ENCODE measurements at regions not wholly inside any gene's neighbourhood (a gene's known extent, or its start where the extent isn't known, plus 50 kb on each side); places are given as distances from the start of the nearest gene placed in this dataset.

DNA sequence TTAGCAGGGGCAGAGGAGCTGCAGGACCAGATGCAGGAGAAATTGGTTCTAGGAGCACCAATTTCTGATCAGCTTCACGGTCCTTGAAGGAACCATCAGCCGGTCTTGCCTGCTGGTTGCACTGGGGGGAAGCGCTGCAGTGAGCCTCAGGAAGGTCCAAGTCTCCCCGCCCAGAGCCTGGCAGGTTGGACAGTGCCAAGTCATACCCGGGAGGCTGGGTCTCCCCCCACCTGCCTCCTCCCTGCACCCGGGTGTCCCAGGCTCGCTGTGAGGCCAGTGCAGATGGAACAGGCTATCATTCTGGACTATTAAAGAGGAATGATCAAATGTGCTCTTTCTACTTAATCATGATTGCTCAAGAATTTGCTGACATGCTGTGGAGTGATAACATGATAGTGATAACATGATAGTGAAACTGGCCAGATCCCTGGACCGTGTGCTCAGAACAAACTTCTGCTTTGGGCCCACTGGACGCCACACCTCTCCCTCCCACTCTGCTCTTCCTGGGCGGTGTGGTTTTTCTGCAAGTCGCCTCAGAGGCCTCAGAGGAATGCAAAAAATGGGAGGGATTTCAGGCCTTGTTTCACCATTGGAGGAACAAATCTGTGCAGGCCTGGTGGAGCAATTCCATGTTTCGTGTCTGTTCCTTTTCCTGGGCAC lies 236.0 kb downstream of the IRF8 start:
- in situ Hi-C loops (cut with HindIII; ENCODE audit: low sequenced_read_pairs) = no loop called here

DNA sequence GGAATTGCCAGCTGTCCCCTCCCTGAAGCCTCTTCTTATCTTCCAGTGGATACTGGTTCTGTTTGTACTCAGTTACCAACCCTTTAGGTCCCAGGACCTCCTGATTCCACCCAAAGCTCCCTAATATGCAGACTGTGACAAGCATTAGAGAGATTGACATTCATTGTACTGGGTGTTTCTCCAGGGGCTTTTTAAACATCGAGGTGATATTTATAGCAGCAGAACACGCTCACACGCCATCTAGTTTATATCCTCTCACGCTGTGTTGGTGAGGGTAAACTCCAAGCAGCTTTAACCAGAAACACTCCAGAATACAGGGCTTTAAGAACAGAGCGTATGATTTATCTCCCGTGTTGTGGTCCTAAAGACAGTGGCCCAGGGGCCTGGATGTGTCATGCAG lies 238.4 kb downstream of the IRF8 start:
- in situ Hi-C loops (cut with HindIII; ENCODE audit: low sequenced_read_pairs) = no loop called here

DNA sequence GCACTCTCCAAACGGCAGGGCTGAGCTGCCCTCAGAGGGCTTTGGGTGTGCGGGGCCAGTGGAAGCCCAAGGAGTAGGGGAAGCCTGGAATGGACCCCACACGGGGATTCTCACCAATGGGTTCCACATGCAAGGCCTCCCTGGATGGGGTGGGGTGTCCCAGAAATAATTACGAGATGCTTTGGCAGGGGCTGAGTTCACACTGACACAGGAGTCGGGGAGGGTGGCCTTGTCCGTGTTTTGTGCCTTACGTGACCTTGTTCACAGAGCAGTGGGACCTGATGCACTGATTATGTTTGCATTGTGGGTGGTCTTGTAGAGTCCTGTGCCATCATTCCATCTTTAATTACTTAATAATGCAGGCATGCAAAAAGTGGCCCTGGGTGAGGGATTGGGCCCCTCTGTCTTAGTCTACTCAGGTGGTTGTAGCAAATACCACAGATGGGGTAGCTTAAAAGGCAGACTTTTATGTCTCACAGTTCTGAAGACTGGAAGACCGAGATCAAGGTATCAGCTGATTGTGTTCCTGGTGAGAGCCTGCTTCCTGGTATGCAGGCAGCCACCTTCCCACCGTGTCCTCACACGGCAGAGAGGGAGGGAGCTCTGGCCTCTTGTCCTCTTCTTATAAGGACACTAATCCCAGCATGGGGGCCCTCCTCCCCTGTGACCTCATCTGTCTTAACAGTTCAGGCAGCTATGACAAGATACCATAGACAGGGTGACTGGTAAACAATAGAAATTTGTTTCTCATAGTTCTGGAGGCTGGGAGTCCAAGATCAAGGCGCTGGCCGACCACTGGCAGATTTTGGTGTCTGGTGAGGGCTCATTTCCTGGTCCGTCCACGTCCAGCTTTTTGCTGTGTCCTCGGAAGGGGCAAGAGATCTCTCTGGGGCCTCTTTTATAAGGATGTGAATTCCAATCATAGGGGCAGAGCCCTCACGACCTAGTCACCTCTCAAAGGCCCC lies 239.4 kb downstream of the IRF8 start:
- in situ Hi-C loops (cut with HindIII; ENCODE audit: low sequenced_read_pairs) = no loop called here

DNA sequence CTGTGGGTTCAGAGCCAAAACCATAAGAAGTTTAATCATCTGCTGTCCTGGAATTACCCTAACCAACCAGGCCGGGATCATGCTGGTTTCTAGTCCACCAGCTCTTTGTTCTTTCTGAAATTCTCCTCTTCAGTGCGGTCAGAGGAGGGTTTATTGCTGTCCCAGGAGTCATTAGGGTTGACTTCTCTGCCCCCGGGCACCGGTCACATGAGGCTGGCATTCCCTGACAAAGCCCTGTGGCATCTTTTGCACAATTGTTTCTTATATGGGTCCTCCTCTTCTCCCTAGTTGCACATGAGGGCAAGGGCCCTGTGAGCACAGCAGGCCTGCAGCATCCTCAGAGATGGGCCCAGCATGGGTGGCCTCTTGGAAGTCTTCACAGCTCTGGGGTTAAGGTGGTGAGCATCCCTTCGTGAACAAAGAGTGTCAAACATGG lies 243.9 kb downstream of the IRF8 start:
- in situ Hi-C loops (cut with HindIII; ENCODE audit: low sequenced_read_pairs) = no loop called here

DNA sequence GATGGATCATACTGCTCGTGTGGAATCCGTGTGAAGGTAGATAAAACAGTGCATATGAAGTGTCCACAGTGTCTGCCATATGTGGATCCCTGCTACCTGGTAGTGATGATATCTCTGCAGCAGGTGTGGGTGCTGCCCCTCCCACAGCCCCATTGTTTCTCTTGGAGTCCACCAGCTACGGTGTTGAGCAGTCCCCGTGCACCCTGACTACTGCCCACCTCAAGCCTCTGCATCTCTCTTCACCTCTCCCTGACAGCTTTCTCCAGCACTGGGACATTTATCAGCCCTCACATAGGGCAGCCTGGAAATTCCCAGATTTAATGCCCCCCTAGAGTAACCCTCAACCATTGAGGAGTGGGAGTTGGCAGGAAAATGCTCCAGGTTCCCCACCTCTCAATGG lies 244.7 kb downstream of the IRF8 start:
- in situ Hi-C loops (cut with HindIII; ENCODE audit: low sequenced_read_pairs) = no loop called here

DNA sequence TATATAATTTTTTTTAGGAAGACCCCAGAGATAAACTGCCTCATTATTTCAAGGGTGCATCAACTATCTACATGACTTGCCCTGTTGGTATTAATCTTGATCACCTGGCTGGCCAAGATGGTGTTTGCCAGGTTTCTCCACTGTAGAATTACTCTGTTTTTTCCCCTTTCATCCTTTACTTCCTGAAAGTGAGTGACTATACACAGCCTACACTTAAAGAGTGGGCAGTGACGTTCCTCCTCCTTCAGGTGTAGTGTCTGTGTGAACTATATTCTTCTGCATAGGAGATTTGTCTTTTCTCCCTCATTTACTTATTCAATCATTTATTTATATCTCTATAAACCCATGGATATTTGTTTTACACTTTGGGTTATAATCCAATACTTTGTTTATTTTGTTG lies 246.7 kb downstream of the IRF8 start:
- in situ Hi-C loops (cut with HindIII; ENCODE audit: low sequenced_read_pairs) = no loop called here

DNA sequence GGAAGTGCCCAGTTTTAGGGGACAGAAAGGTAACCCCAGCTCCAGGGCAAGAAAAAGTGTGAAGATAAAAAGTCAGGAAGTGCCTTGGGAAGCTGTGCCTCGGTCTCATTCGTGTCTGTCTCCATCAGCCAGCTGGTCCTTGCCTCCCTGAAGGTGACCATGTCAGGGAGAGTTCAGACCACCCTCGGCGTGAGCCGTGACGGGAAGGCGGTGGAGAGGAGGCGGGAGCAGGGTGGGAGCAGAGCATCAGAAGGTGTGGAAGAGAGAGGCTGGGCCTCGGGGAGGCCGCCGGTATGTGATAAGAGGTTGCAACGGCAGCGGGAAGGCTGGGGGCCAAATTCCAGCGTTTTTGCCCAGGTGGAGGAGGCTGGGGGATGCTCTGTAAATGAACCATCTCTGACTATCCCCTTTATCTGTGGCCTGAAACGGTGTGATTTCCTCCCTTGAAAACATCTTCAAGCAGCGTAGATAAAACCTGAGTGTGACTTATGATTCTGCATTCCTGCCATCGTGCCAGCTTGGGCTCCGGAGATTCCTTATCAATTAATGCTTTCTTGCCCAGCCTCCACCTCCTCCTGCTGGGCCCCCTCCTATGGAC lies 251.8 kb downstream of the IRF8 start:
- in situ Hi-C loops (cut with HindIII; ENCODE audit: low sequenced_read_pairs) = no loop called here

DNA sequence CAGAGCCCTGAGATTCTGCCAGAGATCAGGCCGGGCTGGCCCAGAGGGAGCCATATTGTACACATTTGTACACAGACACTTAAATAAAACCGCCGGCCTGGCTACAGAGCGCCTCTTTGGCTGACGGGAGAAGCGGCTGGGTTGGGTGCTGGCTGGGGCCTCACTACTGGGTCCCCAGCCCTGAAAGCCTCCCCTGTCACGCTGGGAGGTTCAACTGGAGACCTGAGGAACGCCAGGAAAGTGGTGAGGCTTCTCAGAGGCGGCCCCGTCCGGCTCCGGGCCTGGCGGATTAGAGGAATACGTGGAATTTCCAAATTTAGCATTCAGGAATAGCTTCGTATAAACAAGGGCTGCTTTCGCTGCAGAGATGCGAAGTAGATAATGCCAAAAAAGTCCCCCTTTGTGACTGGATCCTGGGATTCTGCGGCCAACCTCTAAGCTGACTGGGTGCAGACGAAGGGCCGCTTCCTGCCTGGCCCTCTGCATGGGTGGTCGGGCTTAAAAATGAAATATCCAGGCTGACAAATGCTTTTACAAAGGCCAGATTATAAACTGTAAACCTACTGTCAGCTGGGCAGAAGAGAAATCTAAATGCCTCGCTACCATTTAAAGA lies 252.4 kb downstream of the IRF8 start:
- in situ Hi-C loops (cut with HindIII; ENCODE audit: low sequenced_read_pairs) = no loop called here

DNA sequence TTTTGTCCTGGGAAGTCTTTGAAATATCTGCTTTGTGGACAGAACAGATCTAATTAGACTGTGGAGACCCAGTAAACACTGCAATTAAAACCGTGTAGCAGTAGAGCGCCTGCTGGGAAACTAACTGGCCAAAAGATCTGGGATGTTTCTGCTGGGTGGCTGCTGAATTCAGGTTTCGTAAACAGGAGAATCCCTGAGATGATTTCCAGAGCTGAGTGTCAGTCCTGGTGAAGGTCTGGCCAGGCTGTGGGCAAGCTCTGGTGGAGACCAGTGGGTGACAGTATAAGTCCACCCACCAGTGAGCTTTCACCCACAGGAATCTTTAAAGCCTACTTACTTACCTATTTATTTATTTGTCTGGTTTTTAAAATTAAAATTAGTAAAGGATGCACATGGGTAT lies 257.2 kb downstream of the IRF8 start:
- in situ Hi-C loops (cut with HindIII; ENCODE audit: low sequenced_read_pairs) = no loop called here

DNA sequence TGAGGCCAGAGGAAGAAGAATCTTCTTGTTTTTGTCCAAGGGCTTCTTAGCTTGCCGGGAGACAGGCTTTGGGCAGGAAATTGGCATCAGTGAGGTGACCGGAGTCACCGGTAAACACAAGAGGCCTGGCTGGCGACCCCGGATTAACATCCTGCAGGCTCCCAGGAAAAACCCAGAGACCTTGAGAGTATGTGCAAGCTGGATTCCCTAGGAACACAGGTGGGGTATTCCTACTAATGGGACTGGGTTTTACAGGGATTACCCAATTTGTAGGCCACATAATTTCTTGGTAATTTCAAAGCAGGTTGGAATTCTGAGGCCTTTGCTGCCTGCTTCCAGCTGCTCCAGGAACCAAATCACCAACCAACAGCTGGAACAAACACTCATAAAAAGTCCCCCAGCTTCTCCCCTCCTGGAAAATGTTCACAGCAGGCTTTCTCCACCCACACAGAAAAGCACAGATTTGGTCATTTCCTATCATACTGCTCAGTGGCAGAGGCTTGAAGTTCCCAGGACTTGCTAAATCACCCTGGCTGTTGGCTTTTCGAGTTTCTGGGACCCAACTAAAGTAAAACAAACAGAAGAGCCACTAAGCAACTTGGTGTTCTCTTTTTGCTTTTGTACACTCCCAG lies 258.8 kb downstream of the IRF8 start:
- in situ Hi-C loops (cut with HindIII; ENCODE audit: low sequenced_read_pairs) = no loop called here

DNA sequence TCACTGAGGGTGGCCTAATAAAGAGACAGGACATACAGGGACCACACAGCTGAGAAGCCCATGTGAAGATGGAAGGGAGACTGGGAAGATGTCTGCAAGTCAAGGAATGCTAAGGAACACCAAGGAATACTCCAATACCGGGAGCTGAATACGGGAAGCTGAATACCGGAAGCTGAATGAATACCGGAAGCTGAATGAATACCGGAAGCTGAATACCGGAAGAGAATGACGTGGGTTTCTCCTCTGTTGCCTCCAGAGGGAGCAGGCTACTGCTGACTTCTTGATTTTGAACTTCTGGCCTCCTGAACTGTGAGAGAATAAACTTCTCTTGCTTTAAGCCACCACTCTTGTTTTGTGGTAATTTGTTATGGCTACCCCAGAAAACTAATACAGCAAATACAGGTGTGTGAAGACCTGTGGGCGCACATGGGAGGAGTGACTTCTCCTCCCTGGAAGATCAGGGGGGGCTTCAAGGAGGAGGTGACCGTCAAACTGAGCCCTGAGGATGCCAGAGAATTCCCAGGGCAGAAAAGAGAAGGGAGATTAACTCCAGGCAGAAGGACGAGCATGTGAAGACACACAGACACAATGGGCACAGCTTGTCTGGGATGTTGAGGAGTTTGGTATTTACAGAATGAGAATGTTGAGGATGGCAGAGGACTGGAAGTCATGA lies 259.9 kb downstream of the IRF8 start:
- in situ Hi-C loops (cut with HindIII; ENCODE audit: low sequenced_read_pairs) = no loop called here

DNA sequence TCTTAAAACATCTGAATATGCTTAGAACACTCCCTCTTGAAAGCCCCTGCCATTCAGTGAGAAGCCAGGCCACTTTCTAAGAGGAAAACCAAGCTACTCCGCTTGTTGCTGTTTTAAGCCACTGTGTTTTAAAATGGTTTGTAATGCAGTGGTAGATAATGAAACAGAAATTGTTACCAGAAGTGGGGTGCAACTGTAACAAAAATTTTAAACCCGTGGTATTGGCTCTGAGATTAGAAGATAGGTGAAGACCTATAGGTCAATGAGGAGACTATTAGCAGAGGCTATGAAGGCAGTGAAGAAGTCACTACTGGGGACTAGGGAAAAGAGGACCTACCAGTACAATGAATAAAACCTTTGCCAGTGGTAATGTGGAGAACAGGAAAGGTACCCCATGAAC lies 266.5 kb downstream of the IRF8 start:
- in situ Hi-C loops (cut with HindIII; ENCODE audit: low sequenced_read_pairs) = no loop called here

DNA sequence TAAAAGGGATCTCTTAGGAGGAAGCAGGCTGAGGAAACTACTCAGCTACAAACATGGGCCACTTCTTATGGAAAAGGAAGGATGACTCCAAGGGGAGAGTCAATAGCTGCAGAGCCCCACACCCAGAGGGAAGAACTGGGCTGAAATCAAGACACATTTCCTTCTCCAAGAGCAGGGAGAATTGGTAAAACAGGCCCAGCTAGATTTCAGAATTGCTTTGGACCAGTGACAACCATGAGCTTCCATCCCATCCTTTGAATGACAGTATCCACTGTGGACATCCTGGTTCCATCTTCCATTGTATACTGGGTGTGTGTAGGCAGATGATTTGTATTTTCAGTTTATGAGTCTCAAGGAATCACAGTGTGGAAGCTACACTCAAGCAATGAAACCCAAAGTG lies 267.5 kb downstream of the IRF8 start:
- in situ Hi-C loops (cut with HindIII; ENCODE audit: low sequenced_read_pairs) = no loop called here

DNA sequence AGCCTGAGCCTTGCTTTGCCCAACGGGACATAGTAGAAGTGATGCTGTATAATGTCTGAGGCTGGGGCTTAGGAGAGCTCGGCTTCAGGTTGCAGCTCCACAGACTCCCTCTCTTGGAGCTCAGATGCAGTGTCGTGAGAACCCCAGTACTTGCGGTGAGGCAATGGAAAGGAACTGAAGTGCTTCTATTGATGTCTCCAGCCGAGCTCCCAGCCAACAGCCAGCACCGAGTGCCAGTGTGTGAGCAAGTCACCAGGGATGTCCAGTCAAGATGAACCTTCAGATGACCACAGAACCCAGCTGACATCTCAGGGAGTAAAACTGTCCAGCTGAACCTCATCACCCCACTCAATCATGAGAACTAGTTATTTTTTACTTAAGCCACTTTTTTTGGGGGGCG lies 268.1 kb downstream of the IRF8 start:
- in situ Hi-C loops (cut with HindIII; ENCODE audit: low sequenced_read_pairs) = no loop called here

DNA sequence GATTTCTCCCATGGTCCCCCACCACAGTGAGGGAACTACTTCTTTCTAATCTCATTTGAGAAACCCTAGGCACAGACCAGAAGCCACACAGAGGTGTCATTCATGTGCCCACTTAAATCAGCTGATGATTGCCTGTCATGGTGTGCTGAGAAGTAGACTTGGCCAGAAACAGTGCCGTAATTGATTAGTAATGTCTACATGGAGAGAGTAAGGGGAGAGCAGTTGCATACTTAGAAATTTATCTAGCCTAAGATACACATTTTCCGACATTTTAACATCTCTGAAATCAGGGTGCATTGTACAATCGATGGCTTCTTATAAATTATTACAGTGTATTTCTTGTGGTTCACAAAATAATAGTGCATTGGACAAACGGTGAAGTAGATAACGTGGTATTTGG lies 271.8 kb downstream of the IRF8 start:
- in situ Hi-C loops (cut with HindIII; ENCODE audit: low sequenced_read_pairs) = no loop called here

DNA sequence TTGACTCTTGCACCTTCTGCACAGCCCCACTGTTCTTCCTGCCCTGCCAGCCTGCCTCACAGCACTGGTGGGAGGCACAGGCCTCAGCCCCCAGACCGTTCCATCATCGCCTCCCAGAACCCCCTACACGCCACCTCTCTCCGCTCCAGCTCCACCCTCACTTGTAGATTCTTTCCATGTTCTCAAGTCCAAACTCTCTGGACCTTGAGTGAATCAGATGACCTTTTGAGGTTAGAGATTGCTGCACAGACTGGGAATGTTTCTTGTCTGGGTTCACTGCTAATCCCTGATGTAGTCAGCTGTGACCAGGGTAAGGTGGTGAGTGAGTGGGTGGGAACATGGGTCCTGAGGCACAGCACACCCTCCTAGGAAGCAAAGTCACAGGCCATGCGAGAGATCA lies 272.4 kb downstream of the IRF8 start:
- in situ Hi-C loops (cut with HindIII; ENCODE audit: low sequenced_read_pairs) = no loop called here

DNA sequence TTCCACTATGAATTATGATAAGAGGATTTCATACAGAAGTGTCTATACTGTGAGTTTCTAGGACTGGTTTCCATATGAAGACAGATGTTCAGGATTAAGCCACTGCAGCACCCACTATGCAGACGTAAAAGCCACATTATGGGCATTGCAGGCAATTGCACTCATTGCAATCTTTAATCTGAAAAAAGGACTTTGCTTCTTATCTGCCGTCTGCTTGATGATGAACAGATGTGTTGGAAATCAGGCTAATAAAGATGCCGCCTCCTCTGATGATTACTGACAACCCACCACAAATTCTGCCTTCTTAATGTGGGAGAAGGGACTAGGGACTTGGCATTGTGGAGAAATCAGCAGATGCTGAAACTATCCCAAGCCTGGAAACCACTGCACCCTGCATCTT lies 276.9 kb downstream of the IRF8 start:
- in situ Hi-C loops (cut with HindIII; ENCODE audit: low sequenced_read_pairs) = no loop called here

DNA sequence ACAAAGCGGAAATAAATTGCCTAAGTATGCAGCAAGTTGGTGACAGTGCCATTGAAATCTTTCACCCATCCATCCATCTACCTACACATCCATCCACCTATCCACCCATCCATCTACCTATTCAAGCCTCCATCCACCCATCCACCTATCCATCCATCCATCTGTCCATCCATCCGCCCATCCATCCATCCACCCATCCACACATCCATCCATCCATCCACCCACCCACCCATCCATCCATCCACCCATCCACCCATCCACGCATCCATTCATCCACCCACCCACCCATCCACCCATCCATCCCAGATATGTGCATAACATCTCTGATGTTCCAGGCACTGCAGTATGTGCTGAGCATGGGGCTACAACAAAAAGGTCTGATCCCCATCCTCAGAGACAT lies 277.5 kb downstream of the IRF8 start:
- in situ Hi-C loops (cut with HindIII; ENCODE audit: low sequenced_read_pairs) = no loop called here

DNA sequence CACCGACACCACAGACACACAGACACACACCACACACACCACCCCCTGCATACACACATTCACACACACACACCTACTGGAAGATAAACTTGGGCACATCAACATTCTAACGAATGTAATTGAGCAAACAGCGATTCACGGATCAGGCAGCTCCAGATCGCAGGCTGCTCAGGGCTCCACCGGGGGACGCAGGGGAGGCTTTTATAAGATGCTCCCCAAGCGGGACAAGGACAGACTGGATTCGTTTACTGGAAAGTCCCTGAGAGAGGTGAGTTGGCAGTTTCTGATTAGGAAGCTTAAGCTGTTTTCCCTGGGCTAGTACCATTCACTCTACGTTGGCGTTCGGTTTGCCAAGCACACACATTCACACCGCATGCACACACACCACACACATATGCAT lies 281.3 kb downstream of the IRF8 start:
- in situ Hi-C loops (cut with HindIII; ENCODE audit: low sequenced_read_pairs) = no loop called here

DNA sequence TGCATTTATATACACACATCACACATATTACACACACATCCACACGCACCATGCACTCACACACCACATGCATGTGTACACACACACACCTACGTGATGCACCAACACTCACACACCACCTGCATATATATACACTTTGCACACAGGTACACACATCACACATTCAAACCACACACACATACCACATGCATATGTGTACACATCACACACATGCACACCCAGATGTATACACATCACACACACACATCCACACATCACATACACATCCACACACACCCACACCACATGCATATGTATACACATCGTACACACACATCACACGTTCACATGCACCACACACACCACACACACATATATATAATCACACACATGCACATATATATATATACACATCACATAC lies 281.8 kb downstream of the IRF8 start:
- in situ Hi-C loops (cut with HindIII; ENCODE audit: low sequenced_read_pairs) = no loop called here

DNA sequence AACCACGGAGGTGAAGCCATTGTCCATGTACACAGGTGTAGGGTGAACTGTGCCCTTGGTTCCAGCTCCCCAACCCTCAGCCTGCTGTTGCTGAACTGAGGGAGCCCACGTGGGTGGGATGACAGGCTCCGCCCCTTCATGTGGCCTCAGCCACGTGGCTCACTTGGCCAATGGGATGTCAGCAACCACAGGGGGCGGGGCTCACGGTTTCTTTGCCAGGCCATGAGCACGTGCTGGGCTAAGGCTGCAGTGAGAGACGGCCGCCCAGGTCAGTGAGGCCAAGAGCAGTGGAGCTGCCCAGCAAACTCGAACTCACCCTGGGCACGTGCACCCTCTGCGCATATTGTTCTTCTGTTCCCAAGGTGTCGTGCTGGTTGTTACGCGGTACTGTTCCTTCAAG lies 282.6 kb downstream of the IRF8 start:
- in situ Hi-C loops (cut with HindIII; ENCODE audit: low sequenced_read_pairs) = no loop called here

Data from DLD1 (cell line).